Sciatic nerve (tissue), 2 donors: ENCODE measurements at regions not wholly inside any gene's neighbourhood (a gene's known extent, or its start where the extent isn't known, plus 50 kb on each side); places are given as distances from the start of the nearest gene placed in this dataset.
"Not testable (repeated sequence)": the region's sequence is repeated elsewhere in the genome, so short reads cannot be mapped to it uniquely, and the experiment has no call there.

Experiments
- ATAC-seq: fragments of 200-7000 bp; cut with Tn5 transposase; one replicate; pipeline ENCODE4 v1.9.1; 2020; ENCODE audit warnings: mild to moderate bottlenecking, moderate library complexity
- DNase-seq: peaks from one replicate; pipeline ENCODE4 v3.0.0-alpha.2; 2020; ENCODE audit warnings: low spot score
- intact Hi-C: fragments of 100-400 bp; cut with DNase I; formaldehyde crosslinking; loops from one replicate; pipeline ENCODE4 v1.14.2; 2022
- donor health status: DM: no; HTN: no; CAD: no.
- donor health status: DM: no; HTN: no; CAD: no.

DNA sequence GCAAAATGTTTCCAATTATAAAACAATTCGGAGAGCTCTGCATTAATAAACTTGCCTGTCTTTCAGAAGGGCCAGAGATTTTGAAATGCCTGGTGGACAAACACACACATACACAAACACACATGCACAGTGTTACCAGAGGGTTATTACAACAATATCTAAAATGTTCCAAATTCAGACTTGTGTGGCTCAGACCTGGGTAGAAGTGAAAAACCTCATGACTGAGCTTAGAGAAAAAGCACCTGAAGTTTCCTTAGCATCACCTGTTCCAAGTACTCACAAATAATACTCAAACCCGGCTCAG, 247.9 kb downstream of the FOXD2 start:
- DNase-seq (no peak), ATAC-seq (peak; percentile 54)
- intact Hi-C loops = no loop called here

DNA sequence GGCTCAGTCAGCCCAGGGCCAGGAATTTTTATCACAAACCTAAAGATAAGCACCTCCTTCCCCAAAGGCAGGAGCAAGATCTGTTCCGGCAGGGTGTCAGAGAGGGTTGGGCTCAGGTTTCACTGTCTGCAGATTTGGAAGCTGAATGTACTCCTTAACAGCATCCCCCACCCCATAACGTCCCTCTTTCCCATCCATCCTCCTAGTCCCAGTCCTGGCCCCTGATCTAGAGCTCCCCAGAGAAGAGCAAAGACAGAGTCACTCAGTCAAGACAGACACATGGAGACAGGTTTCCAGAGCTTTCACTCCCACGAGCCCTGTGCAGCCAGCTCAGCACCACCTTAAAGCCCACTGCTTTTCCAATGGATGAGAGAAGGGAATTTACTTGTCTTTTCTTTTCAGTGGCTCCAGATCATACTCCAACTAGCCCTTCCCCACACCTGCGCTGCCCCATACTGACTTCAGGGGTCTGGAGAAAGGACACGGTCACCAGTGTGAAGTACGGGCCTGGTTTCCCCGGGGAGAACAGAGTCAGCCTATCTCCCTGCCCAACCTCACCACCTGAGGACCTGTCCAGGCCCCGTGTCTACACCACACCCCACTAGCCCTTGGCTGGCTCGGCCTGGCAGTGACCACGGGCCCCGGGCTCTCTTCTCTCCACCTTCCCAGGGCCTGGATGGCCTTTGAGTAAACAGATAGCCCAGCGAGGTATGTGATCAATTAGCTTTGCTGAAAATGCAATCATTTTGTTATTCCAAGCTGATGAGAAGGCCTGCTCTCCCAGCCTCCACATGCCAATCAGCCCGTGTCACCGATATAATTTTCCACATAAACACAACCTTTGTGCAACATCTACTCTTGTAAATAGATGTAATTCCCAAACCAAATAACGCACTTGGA, 249.1 kb downstream of the FOXD2 start:
- intact Hi-C loops = no loop called here

DNA sequence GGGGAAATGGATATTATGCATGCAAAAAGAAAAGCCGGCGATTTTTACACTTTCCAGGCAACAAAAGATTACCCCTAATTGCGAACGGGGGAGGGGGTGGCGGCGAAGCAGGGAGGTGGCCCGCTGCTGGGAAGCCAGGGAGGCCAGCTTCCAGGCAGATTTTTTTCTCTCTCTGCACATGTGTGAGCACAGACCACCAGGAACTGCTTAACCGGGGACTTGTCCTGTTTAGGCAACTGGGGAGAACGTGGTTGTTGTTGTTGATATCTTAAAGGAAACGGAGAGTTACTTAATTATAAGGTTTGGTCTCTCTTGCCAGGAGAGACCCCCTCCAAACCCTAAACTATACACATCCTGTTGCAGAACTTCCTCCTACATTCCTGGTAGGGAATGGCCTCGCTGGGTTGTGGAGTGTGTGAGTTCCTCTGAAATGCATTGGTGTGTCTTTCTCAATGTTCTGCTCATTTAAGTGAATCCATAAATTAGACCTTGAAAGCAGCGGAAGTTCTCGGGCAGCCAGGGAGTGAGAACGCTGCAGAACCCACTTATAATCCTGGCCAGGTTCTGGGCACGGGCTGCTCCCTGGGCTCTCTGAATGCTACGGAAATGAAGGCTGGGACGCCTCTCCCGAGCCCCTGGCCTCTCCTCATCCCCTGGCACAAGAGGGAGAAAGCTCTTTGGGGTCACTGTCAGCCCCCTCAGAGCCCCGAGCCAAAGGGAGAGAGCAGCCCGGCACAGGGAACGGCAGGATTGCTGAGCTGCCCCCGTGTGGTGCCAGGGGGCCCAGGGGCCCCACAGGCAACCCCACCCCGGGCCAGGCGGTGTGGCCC, 250.0 kb downstream of the FOXD2 start:
- DNase-seq = peak; percentile 45
- ATAC-seq = peak; percentile 21
- intact Hi-C loops = no loop called here

More for the DNA sequence above, 249.1 kb downstream of the FOXD2 start:
- peak; percentile 52 for DNase-seq
- no peak for ATAC-seq

DNA sequence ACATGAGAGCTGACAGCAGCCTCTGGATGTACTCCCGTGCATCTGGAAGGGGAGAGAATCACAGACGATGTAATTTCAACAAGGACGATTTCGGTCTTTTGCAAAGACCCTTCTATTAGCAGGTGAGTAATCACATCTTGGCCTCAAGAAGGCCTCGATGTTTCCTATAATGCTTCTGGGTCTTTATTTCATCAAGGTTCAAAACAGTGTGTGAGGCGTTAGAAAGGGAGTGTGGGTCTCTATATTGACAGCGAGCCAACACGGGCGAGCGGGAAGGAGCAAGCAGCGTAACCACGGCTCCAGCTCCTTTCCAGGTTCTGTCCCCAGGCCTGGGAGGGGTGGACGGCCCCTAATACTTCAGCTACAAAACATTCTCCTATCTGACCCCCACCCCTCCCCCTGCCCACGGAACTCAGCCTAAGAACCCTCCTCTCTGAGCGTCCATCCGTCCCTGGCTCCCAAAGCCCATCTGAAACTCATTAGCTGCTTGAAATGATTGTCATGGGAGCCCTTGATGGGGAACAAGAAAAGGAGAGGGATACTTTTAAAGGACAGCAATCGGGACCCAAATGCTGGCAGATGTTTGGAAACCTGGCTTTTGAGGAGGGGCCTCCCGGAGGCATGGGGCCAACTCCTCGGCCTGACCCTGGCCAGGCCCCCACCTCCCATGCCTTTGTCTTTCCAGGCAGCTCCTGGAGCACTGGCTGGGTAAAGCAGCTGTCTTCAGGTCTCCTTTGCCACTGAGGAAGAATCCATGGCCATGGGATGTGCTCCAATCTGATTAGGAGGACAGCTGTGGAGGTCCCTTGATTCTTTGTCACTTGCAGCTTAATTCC, 250.8 kb downstream of the FOXD2 start:
- ATAC-seq = peak; percentile 5
- intact Hi-C loops = no loop called here
- DNase-seq = peak; percentile 50

DNA sequence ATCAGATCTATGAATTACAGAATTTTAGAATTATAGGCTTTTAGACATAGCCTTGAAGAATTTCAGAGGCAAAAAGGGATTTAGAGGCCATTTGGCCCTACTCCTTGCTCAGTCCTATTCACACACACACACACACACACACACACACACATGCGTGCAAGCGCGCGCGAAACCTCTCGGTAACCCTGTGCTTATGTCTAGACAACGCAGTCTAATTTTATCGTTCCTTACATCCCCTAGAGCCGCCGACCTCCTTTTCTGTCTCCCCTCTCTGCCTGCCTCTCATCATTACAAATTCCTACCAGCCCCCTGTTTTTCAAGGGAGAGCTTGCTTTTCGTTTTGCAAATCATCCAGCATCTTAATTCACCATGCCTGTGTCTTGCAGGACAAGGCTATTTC, 252.1 kb downstream of the FOXD2 start:
- intact Hi-C loops = no loop called here
- DNase-seq = peak; percentile 46
- no peak for ATAC-seq

DNA sequence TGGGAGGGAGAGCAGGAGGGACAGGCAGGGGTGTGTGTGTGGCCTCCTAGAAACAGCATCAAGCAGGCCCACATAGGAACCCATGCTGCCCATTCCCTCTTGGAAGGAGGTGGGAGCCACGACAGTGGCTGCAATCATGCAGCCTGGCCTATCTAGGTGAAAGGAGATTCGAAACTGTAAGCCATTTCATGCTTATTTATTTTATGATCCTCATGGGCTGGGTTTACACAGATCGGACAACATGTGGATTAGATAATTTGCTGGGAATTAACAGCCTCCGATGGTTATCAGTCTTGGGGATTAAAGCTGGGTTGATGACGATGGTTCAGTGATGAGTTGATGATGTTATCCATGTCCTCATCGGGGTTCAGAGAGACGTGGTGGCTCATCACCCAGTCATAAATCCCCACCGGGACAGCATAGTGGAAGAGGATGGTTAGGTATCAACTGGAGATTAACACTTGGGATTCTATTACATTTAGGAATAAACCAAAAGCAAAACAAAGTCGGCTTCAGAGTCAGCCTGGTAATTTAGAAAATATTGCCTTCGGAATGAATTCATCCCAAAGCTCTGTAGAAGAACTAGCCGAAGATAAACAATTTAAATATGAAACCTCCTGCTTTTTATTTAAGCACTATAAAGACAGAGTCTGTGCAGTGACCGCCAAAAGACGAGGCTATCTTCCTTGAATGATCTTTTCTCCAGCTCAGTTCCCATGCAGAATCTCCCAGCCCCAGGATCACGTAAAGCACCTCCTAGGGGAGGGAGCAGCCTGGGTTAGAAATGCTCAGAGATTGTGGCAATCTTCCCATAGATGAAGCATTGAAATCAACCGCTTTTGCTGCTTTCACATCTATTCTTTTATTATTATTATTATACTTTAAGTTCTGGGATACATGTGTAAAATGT, 252.8 kb downstream of the FOXD2 start:
- peak; percentile 37 for ATAC-seq
- intact Hi-C loops = no loop called here
- DNase-seq = peak; percentile 40

DNA sequence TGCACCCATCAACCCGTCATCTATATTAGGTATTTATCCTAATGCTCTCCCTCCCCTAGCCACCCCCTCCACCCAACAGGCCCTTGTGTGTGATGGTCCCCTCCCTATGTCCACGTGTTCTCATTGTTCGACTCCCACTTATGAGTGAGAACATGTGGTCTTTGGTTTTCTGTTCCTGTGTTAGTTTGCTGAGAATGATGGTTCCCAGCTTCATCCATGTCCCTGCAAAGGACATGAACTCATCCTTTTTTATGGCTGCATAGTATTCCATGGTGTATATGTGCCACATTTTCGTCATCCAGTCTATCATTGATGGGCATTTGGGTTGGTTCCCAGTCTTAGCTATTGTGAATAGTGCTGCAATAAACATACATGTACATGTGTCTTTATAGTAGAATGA, 253.4 kb downstream of the FOXD2 start:
- intact Hi-C loops, ATAC-seq: not testable (repeated sequence)
- peak; percentile 22 for DNase-seq

DNA sequence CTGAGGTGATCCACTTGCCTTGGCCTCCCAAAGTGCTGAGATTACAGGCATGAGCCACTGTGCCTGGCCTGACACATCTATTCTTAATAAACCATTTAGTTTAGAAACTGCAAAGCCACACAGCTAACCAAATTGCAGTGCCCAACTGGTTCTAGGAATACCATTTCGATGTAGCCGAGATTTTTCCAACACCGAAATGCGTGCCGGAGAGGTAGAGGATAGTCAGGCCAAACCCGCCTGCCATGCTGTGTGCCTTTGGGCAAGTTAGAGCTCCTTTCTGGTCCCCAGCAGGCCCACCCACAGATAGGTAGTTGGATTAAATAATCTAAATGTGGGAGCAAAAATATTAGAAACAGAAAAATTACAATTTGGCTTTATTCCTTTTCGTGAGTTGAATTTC, 254.4 kb downstream of the FOXD2 start:
- no peak for DNase-seq
- intact Hi-C loops = no loop called here
- no peak for ATAC-seq

DNA sequence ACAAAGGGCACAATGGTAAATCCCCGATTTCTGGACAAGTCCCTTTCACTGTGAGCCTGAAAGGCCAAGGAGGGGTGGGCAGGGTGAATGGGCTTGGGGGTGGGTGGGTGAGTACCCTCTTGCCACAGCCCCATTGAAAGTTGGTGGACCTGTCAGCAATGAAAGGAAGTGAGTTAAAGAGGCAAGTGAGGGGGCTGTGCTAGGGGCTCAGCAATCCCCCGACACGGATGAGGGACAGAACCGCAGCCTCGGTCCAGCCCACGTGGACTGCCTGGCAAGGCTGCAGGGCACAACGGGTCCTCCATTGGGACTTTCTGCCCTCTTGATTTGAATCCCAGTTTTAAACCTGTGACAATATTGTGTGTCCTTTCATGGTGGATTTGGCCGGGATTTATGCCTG, 255.3 kb downstream of the FOXD2 start:
- no peak for ATAC-seq
- peak; percentile 36 for DNase-seq
- intact Hi-C loops = no loop called here

DNA sequence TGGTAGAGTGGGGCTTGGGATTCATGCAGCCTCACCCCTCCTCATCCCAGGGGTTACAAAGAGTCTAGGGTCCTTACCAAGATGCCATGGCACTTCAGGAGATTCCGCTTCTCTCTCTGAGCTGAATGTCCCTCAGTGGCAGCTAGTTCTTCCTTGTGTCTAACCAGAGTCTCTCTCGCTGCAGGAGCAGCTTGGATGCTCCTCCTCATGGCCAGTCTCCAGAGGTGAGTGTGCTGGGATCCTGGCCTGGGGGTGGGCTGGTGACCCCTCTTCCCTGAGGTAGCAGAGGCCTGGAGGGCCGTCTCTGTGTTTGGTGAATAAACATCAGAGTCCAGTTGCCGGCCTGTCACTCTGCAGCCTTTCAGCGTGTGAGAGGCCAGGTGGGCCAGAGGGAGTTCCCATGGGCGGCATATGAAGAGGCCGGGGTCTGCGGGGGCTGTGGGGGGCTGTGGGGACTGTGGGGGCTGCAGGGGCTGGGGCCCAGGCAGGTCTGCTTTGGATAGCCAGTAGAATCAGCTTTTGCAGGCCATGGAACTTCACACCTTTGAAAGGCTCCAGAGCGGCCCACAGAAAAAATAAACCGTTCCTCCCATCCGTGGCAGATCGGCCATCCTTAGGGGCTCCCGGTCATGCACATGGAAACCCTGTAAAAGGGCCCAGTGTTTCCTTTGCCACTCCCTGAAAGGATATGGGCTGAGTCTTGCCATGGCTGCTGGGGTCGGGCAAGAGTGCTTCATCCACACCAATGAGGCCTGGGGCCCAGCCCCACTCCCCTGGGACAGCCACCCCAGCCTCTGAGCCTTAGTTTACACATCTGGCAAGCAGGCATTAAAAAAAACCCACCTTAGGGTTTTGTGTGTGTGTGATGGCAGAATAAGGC, 256.4 kb downstream of the FOXD2 start:
- intact Hi-C loops = no loop called here
- ATAC-seq (no peak), DNase-seq (no peak)

DNA sequence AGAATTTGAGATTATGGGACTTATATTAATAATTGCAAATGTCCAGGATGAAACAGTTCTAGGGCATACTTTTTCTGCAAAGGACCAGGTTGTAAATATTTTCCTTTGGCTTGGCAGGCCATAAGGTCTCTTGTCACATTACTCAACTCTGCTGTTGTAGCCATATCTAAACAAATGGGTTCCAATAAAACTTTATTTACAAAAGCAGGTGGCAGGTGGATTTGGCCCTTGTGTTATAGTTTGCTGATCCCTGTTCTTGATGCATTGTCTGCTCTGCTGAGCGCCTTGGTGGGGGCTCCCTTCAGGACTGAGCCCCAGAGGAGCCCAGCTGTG, 258.5 kb downstream of the FOXD2 start:
- ATAC-seq (no peak), DNase-seq (no peak)
- intact Hi-C loops = no loop called here

DNA sequence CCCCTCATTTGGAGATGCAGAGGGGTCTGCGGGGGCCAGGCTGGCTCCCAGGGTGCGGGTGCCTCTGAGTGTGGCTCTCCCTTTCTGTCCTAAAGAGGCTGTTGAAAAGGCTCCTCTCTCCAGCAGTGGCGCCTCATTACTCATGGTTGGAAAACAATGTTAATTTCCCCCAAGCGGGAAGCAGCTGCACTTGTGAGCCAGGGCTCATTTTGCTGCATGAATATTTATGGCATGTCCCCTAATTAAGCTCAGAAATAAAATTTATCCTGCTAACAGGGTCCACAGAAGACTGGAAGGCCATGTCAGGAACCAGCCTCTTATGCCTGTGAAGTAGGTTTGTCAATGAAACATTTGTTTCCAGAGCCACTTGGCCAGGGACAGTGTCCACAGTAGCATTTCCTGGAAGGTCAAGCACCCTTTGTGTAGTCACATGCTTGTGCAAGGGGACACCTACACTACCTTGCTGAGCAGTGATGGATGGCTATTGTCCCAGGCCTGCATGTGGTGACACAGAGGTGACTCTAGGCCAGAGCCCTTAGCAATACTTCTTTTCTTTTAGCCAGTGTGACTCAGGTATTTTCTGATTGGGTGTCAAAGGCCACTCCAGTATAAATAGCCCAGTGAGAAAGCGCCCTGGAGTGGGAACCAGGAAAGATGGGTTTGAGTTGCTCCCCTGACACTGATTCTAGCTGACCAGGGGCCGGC, 259.0 kb downstream of the FOXD2 start:
- DNase-seq = peak; percentile 42
- intact Hi-C loops = no loop called here
- ATAC-seq = no peak

DNA sequence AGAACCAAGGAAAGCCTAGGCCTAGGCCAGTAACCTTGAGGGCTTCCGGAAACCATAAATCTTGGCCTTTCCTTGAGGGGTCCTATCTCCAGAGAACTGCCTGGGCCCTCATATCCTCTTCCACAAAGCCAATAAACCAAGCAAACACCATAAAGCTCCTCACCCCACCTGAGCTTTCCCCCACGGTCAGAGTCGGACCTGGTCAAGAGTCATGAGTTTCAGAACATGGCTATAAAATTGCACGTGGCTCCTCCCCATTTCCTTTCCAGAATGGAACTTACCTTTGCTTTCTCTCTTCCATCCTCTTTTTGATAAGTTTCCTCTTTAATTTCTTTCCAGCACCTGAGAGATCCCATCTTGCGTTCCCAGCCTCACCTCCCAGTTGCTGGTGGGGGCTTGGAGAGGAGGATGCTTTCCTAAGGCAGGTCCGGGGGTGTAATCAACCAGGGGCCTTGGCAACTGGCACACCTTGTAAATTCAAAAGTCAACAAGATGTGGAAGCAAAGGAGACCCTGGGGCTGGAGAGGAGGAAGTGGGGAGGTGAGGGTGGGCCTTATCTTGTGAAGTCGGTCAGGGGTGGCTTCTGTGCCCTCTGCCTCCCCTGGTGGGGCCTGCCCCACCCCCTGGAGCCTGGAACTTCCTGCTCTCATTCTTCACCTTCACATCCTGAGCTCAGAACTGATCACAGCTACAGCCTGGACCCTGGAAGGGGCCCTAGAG, 259.9 kb downstream of the FOXD2 start:
- intact Hi-C loops = no loop called here
- peak; percentile 44 for DNase-seq
- no peak for ATAC-seq

DNA sequence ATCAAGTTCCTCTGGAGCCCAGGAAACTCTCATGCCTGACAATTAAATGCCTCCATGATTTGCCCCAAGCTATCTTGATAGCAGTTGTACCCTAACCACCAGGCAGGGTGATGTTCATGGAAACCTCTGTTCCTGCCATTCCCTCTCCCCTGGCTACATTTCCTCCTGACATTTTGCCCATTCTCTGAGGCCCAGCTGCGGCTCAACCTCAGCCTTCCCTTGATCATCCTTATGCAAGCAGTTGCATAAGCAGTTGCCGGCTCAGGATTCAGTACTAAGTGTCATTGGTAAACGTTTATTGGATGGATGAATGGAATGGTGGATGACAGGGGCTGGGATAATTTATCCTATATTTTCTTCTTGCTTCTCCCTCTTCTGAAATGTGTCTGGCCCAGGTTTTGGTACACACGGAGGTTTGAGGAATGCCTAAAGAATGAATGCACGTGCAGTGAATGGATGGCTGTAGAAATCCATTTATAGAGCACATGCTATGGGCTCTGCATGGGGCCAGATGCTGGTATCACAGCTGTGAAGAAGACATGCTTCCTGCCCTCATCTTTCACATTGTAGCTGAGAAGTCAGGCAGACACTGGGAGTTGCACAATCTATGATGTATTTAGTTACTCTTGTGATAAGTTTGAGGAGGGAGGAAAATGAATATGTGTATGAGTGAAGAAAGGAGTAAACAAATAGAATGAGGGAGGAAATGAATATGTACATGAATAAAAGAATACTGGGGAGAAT, 261.8 kb downstream of the FOXD2 start:
- no peak for DNase-seq
- ATAC-seq = peak; percentile 37
- intact Hi-C loops = loop anchor here (5.0 kb wide), 1 partner anchor 262 kb away; the partner anchor contains the start of gene FOXD2

DNA sequence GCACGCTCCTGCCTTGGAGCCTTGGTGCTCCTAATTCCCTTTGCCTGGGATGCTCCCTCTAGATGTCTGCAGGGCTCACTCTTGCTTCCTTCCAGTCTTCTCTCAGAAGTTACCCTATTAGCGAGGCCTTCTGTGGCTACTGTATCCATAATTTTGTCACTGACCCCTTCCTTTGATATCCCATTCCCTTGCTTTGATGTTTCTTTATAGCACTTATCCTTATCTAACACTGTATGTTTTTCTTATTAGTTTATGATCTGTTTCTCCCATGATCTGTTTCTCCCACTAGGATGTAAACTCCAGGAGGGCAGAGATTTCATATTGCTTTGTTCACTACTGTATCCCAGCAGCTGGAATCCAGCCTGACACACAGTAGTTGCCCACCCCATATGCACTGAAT, 263.4 kb downstream of the FOXD2 start:
- no peak for DNase-seq
- ATAC-seq = no peak
- intact Hi-C loops = loop anchor here (5.0 kb wide), 1 partner anchor 264 kb away; the partner anchor contains the start of gene FOXD2
